ENCODE measurements at regions not wholly inside any gene's neighbourhood (a gene's known extent, or its start where the extent isn't known, plus 50 kb on each side); places are given as distances from the start of the nearest gene placed in this dataset.

GRCh38 chr1:29541631-29542030 is 305.3 kb downstream of the PTPRU start:
- no peak for DNase-seq (ENCODE audit: low read depth in 2 of 2)

DNA sequence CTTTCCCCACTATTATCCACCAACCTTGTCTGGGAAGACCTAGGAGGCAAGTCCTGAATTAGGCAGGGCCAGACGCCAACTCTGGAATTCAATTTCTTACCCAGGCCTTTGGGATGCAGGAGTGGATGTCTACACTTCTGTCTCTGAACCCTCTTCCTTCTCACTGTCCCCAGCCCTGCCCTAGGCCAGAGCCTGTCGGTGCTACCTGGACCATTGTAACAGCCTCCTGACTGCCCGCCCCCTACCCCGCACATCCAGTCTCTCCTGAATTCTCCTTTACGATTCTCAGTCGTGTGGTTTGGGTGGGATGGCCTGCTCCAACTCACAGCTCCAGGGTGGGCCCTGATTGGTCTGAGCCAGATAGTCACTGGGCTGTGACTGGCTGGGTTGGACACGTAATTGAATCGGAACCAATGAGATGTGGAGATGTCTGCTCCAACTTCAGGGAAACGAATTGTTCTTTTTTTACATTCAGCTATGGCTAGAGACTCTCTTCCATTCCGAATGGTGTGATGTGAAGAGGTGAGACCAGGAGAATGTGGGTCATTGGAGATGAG is 304.6 kb downstream of the PTPRU start:
- no peak for DNase-seq (ENCODE audit: low read depth in 2 of 2)

DNA sequence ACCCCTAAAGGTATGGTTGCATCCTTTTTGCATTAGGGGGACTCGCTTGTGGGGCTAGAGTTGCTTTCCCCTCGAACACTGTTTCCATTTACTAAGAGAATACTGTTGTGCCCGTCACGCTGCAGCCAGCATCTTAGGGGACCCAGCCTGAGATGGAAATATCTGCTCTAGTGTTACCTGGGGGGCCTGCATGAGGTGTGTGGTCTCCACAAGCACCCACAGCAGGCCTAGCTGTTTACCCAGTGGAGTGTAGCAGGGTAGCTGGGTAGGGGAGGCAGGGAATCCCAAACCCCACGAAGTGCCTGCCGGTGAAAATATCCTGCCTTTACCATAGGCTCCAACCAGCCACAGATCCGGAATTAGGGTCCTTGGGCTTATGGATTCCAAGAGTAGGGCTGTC is 303.6 kb downstream of the PTPRU start:
- DNase-seq (ENCODE audit: low read depth in 2 of 2): no peak

DNA sequence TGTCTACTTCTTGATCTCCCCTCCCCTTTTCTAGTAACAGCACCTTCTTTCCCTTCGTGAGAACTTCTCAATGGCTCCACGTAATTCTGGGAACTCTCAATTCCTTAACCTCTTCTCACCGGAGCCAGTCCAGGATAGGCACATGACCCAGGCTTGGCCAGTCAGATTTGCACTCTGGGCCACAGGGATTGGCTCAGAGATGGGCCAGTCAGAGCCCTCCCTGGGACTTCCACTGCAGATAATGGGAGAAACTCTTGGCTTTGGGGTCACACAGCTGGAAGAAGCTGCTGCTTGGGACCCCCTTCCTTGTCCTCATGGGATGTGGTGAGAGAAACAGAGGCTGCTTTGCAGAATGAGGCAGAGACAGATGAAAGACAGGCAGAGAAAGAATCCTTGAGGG is 302.3 kb downstream of the PTPRU start:
- DNase-seq (ENCODE audit: low read depth in 2 of 2): no peak

DNA sequence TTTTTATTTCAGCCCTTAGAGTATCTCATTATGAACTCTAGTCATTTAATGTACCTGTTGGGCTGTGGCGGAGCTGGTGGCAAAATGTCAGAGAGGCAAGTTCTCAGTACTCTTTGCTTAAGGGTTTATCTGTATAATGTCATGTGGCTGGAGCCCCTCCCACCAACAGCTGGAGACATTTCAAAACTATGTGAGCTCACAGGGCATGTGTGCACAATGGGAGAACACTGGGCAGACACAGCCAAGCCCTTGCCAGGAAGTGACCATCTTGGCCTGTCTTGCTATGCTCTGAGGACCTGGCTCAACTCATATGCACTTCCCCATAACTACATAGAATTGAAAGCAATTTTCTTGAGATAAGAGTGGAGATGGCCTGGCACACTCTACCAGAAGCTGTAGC is 296.4 kb downstream of the PTPRU start:
- no peak for DNase-seq (ENCODE audit: low read depth in 2 of 2)

- no peak for DNase-seq (ENCODE audit: low read depth in 2 of 2)
These were observed 296.0 kb downstream of the PTPRU start for GRCh38 chr1:29532285-29532684.

GRCh38 chr1:29531596-29531995 is 295.3 kb downstream of the PTPRU start:
- no peak for DNase-seq (ENCODE audit: low read depth in 2 of 2)

- no peak for DNase-seq (ENCODE audit: low read depth in 2 of 2)
These were observed 293.5 kb downstream of the PTPRU start for GRCh38 chr1:29529677-29530278.

DNA sequence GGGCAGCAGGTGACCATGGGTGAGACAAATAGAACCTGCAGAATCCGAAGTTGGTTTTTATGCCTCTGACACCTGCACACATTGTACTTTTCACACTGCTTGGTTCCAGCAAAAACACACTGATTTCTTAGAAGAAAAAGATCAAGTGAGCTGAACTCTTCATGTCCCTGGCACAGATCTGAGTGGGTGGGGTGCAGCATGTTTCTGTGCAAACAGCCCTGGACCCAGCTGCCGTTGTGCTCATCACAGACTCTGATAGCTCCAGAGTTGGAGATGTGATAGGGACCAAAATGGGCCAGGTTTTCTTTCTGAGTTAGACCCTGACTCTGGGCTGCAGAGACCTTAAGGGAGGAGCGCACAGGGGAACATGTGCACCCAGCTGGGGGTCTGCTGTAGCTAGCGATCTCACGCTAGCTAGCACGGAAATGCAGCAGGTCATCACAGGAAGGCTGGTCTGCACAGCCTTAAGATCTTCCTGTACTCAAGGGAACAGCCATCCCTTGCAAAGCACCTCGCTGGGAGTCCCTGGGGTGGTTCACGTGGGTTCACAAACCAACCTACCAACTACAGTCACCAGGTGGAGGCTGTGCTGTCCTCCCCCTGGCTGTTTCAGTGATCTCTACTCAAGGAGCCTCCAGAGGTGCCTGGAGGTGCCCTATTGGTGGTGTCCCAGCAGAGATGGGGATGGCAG is 291.1 kb downstream of the PTPRU start:
- no peak for DNase-seq (ENCODE audit: low read depth in 2 of 2)

GRCh38 chr1:29525941-29526340 is 289.6 kb downstream of the PTPRU start:
- no peak for DNase-seq (ENCODE audit: low read depth in 2 of 2)

DNA sequence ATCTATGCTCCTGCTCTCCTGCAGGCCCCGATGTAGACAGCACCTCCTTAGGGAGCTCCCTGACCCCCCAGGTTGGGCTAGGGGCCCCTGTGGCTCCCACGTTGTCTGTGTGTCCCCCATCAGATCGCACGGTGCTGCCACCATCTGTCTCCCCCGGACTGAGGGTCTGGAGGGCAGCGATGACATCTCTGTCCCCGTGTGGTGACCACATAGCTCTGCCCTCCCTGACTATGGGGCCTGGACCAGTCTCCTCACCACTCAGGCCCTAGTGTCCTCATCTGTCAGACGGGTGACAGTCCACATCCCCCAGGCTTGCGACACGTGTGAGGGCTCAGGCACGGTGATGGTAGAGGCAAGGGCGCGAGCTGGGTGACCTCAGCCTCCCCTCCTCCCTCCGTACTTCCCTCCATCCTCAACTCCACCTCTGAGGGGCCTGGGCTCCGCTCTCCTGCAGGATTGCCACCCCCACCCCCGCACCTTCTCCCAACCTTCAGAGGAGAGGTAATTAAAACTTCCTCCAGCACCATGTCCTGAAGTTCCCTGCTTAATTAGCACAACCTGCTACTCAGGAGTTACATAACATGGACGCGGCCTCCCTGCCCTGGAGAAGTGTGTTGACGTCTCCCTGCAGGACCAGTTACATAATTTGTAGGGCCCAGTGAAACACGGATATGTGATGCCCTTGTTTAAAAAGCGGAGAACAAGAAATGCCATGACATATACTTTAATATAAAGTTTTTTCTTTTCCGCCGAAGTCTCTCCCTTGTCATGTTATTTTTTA is 288.2 kb downstream of the PTPRU start:
- DNase-seq (ENCODE audit: low read depth in 2 of 2): no peak

- DNase-seq (ENCODE audit: low read depth in 2 of 2): no peak
These were observed 287.3 kb downstream of the PTPRU start for GRCh38 chr1:29523576-29523975.

GRCh38 chr1:29523136-29523535 is 286.8 kb downstream of the PTPRU start:
- no peak for DNase-seq (ENCODE audit: low read depth in 2 of 2)

- no peak for DNase-seq (ENCODE audit: low read depth in 2 of 2)
These were observed 285.7 kb downstream of the PTPRU start for GRCh38 chr1:29521811-29522580.

DNA sequence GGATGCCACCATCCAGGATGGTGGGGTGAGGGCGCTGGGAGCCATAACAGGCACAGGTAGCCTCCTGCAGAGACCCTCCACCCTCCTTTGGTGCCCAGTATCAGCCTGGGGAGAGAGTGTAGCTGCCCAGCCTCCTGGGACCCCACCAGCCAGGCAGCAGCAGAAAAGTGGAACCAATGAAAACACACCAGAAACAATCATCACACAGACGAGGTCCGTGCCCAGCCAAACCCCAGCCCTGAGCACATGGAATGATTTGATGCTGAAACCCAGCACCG is 285.1 kb downstream of the PTPRU start:
- no peak for DNase-seq (ENCODE audit: low read depth in 2 of 2)

DNA sequence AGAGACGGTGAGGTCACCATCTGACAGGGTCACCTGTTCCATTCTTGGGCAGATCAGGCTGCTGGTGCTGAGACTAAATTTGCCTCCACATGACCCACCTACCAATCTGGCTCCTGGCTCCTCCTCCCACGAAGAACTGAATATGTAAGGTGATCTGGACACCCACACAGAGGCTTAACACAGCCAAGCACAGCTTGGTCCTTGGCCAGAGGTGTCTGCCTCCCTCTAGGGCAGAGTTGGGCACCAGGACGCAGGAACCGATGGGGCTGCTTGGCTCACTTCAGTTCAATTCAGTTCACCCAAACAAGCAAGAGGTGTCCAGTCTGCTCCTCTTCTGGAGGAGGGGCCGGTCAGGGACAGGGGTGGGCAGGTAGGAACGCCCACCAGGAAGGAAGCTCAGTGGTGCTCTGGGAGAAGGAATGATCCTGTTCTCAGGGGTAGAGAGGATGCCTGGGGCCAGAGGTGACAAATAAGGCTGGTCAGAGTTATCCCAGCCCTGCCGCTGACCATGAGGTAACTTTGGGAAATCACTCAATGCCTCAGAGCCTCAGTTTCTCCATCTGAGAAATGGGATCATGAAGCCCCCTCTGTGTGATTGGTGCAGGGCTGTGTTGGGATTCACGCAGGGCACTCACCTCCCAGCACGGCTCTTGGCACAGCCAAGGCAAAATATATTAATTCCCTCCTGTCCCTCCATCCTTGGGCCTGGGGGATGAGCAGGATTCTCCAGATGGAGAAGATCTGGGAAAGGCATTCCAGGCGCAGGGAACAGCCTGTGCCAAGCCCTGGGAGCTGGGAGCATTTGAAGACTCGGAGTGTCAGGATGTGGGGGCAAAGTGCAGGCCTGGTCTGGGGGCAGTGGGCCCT is 284.5 kb downstream of the PTPRU start:
- no peak for DNase-seq (ENCODE audit: low read depth in 2 of 2)

GRCh38 chr1:29519788-29520110 is 283.4 kb downstream of the PTPRU start:
- DNase-seq (ENCODE audit: low read depth in 2 of 2): no peak

DNA sequence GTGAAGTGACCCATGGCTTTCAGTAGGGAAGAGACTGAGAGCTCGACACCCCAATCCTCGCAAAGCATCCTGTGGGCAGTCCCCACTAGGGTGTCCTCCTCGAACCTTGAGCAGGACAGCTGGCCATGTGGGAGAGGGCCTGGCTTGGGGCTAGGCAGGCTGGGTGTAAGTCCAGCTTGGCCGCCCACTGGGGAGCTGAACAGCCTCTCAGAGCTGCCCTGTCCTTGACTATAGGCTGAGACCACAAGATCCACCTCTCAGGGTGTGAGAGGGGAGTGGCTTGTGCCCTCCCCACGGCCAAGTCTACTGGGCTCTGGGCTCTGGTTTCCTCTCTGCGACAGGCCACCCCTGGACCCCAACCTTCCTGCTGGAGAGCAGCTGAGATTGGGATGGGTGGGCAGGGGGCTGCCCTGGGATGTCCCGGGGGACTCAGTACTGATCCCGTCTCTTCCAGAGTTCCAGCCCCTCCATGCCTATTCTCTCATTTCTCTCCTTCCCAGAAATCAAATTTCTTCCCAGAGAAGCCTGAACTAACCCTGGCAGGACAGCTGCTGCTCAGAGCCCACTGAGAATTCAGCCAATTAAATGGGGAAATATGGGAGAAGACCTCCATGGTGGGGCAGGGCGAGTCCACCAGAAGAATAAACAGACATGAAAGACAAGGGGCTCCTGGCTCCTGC is 282.9 kb downstream of the PTPRU start:
- no peak for DNase-seq (ENCODE audit: low read depth in 2 of 2)

- no peak for DNase-seq (ENCODE audit: low read depth in 2 of 2)
These were observed 282.0 kb downstream of the PTPRU start for GRCh38 chr1:29518183-29518835.
